ENCODE measurements at regions not wholly inside any gene's neighbourhood (a gene's known extent, or its start where the extent isn't known, plus 50 kb on each side); places are given as distances from the start of the nearest gene placed in this dataset.
"Not testable (repeated sequence)": the region's sequence is repeated elsewhere in the genome, so short reads cannot be mapped to it uniquely, and the experiment has no call there.

DNA sequence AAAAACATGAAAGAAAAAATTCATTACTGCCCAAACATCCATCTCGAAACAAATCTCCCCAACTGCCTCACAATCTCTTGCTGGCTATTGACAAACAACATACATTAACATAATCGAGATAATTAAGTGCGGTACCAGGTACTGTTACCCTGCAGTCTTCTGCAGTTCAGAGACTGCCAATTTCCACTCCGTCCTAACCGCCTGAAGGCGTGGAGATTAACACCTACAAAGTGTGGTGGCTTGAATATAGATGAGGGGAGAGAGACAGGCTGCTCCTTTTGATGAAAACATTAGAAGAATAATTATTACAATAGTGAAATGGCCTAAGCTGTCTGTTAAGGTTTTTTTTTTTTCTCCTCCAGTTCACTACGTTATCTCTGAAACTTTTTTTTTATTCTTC, 258.9 kb upstream of the SOX4 start:
- DNase-seq: no peak

DNA sequence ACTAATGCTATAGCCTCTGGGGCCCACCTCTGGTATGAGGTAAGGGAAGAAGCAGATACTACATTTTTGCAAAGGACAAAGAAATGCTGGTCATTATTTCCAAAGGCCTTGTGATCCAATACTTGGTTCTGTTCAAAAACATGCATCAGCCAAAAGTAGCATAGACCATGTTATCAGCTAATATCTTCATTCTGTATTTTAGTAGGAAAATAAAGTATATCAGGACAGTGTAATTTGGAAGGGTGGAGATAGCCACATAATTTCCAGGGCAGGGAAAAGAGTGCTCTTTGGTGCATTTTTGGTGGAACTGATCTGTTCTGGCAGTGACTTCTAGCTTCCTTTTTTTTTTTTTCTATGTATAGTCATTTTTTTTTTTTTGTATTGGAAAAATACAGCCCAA, 258.0 kb upstream of the SOX4 start:
- no peak for DNase-seq

DNA sequence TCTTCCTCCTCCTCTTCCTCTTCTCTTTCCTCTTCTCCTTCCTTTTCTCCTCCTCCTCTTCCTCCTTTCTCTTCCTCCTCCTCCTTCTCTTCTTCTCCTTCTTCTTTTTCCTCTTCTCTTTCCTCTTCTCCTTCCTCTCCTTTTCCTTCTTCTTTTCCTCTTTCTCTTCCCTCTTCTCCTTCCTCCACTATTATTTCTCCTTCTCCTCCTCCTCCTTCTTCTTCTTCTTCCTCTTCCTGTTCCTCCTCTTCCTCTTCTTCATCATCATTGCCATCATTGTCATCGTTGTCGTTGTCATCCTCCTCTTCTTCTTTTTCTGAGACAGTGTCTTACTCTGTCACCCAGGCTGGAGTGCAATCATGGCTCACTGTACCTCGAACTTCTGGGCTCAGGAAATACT, 256.3 kb upstream of the SOX4 start:
- no peak for DNase-seq

DNA sequence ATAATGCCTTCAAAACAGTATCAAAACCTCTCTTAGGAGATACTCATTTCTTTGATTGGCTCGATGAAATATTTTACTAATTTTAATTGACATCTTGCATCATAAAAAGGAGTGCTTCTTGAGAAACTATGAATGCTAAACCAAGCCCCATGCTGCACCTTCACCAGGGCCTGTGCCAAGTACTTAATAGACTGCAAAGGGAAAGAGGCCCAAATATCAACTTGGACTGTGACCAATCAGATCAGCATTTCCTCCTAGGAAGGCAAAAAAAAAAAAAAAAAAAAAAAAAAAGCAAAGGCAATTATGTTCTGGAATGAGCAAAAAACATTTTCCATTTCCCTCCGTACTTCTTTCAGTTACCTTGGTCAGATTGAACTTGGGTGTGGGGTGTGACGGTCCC, 253.0 kb upstream of the SOX4 start:
- no peak for DNase-seq

DNA sequence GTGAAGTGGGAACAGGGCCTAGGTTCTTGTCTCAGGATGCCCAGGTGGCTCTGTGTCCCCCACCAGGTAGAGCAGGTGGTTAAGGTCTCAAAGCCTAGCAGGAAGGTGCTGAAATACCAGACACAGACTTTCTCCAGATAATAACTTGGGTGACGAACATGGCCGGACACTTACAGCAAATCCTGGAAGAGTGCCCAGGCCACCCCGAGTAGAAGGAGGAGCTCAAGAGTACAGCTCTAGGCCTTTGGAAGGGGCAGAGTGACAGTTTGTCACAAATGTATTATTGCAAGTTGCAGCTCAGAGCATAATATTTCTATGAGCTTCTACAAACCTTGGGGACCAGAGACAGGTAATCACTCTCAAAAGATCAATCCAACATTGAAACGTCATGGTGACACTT, 251.6 kb upstream of the SOX4 start:
- no peak for DNase-seq

DNA sequence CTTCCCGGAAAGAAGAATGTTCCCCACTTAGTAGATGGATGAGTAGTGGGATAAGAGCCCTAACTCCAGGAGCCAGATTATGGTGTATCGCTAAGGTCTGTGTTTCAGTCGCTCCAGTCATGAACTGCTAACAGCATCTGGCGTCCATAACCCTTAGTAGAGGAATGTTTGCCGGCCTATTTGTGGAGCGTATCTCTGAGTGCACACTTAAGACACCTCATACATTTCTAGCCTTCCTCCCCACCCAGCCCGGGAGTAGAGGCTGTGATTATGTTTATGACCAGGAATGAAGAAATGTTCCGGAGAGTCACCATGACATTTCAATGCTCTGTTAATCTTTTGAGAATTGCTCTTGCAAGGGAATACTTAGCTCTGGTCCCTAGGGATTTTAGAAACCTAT, 251.1 kb upstream of the SOX4 start:
- DNase-seq: no peak

DNA sequence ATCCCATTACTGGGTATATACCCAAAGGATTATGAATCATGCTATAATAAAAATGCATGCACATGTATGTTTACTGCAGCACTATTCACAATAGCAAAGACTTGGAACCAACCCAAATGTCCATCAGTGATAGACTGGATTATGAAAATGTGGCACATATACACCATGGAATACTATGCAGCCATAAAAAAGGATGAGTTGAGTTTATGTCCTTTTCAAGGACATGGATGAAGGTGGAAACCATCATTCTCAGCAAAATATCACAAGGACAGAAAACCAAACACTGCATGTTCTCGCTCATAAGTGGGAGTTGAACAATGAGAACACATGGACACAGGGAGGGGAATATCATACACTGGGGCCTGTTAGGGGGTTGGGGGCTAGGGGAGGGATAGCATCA, 247.8 kb upstream of the SOX4 start:
- not testable (repeated sequence) for DNase-seq

DNA sequence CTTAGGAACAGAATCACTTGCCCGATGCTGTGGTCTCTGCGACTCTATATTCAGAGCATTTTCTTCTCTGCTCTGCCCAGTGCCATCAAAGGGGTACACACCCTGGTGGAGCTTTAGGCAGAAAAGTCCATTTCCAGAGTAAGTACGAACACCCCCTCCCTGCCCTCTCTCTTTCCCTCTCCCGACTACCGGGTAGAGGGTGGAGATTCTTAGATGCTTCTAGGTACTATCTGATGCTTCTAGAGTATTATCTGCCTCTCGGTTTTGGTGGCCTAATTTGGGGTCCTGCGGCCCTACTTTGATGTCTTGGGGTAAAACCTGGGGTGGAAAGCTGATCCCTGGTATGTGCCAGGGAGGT, 245.4 kb upstream of the SOX4 start:
- no peak for DNase-seq

DNA sequence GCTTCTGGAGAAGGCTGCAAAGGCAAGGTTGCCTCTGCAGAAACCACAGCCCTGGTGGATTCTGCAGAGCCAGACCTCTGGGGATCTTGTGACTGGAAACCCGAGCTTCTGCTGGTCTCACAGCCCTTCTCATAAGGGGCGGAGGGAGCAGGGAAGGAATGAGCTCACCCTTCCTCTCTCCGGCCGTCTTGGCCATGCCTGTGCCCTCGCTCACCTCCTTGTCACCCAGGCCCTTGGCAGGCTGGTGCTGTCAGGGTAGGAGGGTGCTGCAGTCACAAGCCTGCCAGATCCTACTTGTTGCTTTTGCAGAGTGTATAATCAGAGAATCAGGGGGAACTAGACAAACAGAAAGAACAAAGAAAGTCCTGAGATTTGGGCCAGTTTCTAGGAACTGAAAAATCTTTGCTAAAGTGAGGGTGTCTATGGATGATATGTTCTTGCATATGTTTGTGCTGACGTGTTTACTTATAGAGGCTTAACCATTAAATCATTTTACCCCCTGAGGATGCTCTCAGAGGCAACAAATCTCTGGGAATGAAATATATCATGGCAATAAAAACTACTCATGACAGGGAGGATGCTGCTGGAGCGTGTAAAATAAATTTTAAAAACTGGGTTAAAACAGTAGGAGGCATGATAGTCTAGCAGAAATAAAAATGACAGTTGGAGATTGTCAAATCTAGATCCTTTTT, 244.9 kb upstream of the SOX4 start:
- peak; percentile 22 for DNase-seq

DNA sequence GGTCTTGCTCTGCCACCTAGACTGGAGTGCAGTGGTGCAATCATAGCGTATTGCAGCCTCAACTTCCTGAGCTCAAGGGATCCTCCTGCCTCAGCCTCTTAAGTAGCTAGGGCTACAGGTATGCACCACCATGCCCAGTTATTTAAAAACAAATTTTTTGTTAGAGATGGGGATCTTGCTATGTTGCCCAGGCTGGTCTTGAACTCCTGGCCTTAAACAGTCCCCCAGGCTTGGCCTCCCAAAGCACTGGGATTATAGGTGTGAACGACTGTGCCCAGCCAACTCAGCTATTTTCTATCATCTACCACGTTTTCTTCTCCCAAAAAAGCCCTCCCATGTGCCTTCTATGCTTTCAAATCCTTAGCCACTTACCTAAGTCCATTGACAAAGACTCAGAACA, 243.7 kb upstream of the SOX4 start:
- DNase-seq: no peak

DNA sequence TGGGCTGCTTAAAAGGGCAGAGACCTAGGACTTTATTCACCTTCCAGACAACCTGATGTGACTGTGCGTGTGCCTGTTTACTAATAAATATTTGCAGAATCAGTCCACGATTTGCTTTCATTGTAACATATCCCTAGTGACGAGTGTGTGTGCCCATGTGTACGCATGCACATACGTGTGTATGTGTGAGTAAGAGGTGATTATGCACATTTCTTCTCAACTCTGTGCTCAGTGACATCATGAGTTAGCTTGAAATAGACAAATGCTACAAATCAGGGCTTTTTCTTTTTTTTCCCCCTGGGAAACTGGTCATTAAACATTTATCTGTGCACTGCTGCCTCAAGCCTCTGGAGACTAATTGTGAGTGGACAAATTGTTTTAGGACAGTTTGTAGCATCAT, 242.6 kb upstream of the SOX4 start:
- DNase-seq: no peak

DNA sequence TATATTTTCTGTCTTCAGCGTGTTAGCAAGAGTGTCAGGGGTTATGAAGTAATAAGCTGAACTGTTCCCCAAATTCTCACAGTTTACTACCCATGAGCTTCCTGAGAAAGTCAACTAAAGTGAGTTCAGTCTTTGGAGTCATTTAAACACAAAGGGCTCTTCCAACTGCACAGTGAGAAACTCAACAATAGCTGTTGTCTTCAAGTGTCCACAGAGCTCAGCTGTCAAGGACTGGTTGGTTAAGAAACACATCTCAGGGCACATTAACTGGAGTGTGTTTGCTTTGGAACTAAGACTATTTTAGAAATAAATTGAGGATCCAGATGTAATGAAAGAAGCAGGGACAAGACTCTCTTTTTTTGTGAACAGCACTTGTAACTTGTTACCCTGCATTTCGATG, 241.4 kb upstream of the SOX4 start:
- no peak for DNase-seq

DNA sequence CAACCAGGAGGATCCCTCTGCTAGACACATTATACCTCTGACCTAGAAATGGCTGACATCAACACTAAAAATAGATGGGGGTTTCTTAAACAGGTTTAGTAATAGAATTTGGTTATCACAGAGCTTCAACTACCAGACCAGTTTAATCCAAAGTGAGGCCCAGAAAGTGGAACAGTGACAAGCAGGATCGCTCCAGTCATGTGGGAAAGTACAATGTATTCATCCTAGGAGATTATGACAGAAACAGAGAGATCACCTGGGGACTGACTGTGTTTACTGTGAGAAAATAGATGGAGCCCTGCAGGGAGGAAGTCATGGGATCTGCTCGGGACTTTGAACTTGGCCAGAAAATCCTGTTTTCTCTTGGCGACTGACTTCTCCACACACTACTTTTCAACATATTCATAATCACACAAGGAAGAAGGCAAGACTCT, 238.7 kb upstream of the SOX4 start:
- peak; percentile 83 for DNase-seq

DNA sequence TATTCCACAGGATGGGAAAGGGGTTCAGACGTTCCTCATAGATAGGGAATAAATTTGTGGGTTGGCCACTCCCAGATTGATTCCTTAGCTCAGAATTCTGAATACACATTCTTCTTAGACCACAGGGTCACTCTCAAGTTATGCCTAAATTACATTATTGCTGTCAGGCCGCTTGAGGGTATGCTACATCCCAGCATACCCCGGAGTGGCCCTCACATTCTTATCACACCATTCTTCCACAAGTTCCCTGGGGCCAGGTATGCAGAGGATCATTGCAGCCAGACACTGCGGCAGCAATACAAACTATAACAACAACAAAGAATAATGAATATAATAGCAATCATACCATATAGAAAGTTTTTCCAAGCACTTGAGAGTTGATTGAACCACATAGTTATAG, 237.9 kb upstream of the SOX4 start:
- no peak for DNase-seq

DNA sequence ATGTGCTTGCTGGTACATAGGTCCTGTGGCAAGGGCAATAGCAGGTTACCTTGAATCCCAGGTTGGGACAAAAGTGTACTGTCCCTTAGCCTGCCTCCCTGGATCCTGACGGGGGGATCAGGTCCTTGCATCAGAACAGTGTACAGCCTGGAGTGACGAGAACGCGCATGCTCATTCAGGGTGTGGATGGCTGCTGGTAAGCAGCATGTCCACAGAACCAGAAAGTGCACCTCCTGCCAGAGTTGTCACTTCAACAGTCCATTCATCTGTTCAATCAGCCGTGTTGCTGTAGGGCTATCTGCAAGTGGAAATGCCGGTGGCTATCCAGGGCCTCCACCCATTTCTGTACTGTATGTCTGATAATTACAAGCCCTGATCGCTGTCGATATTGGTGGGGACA, 236.3 kb upstream of the SOX4 start:
- no peak for DNase-seq

DNA sequence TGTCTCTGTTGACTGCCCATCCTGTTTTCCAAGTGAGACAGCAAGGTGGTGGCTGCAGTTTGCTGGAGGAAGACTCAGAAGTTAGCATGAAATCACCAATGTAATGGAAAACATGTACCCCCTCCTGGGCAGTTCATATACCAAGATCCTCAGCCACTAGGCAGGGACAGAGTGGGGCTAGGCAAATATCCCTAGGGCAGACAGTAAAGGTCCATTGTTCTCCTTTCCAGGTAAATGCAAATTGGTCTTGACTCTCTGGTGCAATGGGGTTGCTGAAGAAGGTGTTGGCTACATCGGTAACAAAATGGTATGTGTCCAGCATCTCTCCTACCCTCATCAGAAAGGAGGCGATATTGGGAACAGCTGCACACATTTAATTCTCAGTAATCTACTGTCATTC, 233.6 kb upstream of the SOX4 start:
- peak; percentile 22 for DNase-seq

DNA sequence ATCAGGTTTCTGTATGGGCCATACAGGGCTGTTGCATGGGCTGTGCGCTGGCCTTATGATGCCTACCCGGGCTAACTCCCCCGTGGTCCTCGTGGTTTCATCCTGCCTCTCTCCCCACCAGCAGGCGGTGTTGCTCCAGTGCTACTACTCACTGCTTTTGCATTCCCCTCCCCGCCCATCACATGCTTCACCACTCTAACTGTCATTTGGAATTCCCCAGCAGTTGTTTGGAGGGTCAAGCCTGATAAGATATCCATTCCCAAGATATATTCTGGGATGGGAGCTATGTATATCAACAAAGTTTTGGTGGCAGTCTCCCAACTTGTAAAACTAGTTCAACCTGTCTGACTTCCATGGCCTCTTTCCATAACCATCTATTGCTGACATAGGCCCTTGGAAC, 233.2 kb upstream of the SOX4 start:
- no peak for DNase-seq

DNA sequence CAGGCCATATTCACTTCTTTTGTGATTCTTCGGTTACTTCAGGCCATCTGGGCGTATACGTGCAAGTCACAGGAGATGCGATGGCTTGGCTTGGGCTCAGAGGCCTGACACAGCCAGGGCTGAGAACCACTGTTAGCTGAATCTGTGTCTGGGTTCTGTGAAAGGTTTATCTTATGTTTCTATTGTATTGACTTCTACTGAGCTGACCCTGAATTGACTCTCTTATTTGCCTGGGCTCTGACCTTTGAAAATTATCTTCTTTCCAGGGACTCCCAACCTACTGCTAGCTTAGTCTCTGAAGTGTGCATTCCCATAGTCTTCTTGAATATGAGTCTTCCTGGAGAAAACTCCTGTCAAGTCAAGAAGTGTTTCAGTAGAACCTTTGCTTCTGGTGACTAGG, 226.4 kb upstream of the SOX4 start:
- DNase-seq: no peak

DNA sequence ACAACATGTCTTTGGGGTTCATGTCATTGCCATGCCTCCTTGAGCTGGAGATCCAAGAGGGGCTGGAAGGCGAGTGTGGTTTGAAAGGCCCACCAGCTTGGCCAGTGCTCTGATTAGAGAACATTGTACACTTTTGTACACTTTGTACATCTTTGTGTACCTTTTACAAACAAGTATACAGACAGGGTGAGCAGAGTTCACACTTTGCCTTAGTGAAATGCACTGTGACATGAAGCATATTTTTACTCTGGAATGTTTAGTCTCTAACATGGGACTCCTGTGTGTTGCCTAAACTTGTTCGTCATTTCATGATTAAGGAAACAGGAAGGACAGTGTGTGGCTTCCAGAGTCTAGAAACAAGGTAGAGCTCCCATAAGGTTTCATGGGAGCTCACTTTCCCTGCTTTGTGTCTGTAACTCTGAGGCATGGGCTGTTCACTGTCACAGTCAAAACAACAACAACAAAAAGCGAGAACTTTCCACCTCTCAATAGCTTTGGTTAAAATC, 225.8 kb upstream of the SOX4 start:
- DNase-seq: no peak

DNA sequence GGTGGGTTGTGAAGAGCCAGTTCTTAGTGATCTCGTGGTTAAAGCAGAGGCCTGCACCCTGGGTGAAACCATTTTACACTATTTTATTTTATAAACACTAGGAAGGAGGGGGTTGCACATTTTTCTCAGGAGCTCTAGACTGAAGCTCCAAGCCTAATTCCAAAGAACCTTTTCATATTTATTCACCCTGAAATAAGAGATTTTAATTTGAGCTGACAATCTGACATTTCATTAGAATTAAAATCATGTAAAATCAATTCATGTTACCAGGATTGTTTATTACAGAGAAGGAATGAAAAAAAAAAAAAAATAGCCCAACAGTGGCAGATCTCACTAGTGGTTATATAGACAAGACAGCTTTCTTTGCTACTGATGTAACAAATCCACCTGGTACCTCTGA, 222.5 kb upstream of the SOX4 start:
- DNase-seq: no peak

DNA sequence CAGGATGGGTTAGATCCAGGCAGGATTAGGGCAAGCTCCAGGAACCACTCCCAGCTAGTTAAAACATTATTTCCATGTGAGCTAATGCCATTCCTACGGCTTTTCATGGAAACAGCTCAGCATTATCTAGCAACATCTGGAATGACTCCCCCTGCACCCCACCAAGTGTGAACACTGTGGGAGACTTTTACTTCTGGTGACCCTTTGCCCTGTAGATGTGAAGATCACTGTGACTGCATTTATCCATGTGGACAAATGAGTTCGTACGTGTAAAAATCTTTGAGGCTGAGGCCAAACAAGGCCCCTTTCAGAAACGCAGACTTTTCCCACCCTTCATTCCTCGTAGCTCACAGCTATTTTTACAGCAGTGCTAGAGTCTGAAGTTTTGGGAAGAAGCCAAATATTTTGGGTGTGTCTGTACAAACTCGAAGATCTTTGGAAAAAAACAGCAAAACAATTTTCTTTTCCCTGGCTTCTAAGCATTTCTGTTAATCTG, 221.8 kb upstream of the SOX4 start:
- DNase-seq: no peak

DNA sequence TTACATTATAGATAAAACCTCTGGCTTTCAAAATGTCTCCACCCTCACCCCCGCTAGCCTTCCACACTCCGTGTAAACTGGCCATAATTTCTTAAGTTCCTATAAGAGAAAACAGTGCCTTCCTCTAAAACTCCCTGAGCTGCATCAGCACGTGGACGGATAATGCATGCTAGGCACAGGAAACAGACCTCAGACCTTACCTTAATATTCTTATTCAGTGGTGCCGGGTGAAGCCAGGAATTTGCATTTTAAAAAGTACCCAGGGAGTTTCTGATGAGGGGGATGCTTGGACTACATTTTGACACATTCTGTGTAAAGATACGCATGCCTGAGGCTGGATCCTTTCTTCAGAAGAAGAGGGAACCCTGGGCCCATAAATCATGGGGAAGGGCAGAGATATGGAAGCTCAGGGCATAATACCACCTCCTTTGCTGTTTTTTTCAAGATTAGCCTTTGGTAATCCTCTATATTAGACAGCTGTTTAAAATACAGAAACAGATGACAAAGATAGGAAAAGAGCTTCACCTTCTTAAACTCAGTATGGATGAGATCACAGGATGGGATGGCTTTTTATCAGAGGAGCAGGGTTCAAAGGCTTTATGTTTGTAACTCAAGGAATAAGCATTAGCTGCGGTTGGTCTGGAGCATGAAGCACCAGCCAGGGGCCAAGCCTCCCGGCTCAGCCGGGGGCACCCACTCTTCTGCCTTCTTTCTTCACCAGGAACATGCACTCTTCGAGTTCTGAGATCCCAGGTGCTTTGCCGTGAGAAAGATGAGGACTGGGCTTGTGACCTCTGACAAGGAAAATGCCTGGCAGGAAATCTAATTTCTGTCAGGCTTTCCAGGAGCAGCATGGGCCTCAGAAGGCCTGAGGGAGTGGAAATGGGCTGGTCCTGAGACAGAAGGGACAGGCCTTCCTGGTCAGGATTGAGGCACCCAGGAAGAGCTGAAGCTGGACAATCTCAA, 218.1 kb upstream of the SOX4 start:
- DNase-seq: no peak

DNA sequence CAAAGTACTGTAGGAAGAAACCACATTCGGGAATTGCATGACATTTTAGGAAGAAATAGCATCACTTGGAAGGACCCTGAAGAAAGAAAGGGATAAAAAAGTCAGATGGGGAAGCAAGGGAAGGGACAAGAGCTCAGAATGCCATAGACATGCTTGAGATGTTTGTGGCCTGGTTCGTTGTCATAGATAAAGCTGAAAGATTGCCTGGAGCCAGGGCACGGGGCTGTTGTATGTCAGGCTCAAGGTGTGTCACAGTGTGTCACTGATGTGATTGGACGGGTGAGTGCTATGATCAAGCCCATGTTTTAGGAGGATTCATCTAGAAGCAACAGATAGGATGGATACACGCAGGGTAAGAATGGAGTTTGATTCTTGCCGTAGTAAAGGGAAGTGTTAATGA, 216.2 kb upstream of the SOX4 start:
- DNase-seq: no peak

DNA sequence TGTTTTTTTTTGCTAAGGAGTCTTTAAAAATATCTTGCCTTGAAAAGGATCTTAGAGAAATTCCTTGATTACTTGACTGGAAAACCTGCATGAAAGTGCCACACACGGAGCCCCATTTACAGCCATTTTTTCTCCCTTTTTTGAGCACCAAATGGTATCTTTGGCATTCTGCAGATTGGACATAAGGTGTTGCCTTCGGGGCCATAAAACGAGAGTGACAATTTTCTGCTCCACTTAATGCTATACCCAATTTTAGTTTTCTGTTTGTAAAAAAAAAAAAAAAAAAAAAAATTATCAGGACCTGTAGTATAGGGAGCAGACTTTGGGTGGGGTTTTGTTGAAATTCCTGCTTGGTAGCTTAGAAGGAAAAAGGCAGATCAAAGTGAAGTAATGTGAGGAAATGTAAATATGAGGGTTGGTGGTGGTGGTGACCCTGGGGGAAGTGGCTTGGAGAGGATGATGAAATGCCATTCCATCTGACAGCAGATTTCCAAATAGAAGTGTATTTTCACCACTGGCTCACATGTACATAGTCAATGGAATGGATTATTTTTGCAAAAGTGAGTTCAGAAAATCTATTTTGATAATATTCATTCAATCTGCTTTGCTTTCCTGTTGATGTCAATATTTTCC, 212.1 kb upstream of the SOX4 start:
- no peak for DNase-seq
